Right lobe of liver (tissue), 4 donors: ENCODE measurements at regions not wholly inside any gene's neighbourhood (a gene's known extent, or its start where the extent isn't known, plus 50 kb on each side); places are given as distances from the start of the nearest gene placed in this dataset.

Source experiments
- CTCF ChIP-seq, 4 donors: fragments of 200-600 bp in 3 of 4; fragments of 450-650 bp in 1 of 4; IDR thresholded peaks; one replicate each; pipeline versions ENCODE4 v1.5.1 to v1.8.0; 2016 to 2022; ENCODE audit warnings: antibody characterized with exemption in 4 of 4, mild to moderate bottlenecking in 2 of 4
- POLR2A ChIP-seq: fragments of 450-650 bp; IDR thresholded peaks from one replicate; pipeline ENCODE4 v1.6.1; 2017; ENCODE audit warnings: antibody characterized with exemption, mild to moderate bottlenecking
- donor health status: DM: no; HTN: no; CAD: no.
- donor health status: DM: no; HTN: no; CAD: no.
- donor health status: DM: no; HTN: yes; CAD: no.

GRCh38 chr6:68317366-68317765, 317.7 kb upstream of the ADGRB3 start:
- no peak for TF ChIP-seq POLR2A
- no peak for TF ChIP-seq CTCF (IDR thresholded peaks at IDR 0.05)
